HTR-8/SVneo (cell line): ENCODE measurements at regions not wholly inside any gene's neighbourhood (a gene's known extent, or its start where the extent isn't known, plus 50 kb on each side); places are given as distances from the start of the nearest gene placed in this dataset.
A peak's percentile ranks its signal among the peaks of the same experiment; 100 is the strongest.
"Not testable (repeated sequence)": the region's sequence is repeated elsewhere in the genome, so short reads cannot be mapped to it uniquely, and the experiment has no call there.

ENCODE experiments used
- DNase-seq: peaks from one replicate; pipeline ENCODE4 v3.0.0; 2011; ENCODE audit warnings: low spot score, mixed read lengths; ENCODE audit not compliant: insufficient read length
- FAIRE-seq: peaks from 2 replicates; lab custom pipeline; 2011; peaks lifted over from hg19 to GRCh38; lab: Jason Lieb, UNC

DNA sequence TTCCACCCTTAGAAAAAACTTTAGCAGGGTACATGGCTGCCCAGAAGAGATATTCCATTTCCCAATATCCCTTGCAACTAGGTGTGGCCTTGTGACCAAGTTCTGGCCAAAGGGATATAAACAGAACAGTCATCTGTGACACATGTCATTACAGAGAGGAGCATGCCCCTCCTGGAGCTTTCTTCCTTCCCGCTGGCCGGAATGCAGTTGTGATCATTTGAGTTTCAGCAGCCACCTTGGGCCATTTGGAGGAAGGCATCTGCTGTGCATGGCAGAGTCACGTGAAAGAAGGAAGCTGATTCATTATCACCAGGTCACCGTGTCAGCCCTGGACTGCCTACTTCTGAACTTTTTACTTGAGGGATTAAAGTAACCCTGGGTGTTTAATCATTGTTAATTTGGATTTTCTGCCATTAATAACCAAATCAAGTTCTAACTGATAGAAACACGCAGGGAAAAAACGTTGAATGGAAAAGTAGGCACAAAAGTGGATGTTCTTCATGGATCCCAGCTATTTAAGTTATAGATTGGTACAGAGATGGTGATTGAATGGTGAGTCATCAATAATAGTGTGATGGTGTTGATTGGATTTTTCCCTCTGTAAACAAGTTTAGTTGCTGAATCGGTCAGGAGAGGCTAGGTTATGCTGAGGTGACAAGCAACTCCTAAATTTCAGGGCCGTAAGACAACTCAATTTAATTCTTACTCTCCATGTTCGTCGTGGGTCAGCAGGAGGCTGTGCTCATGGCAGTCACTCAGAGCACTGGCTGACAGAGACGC lies 80.7 kb upstream of the CCDC167 start:
- FAIRE-seq (no peak), DNase-seq (no peak)

DNA sequence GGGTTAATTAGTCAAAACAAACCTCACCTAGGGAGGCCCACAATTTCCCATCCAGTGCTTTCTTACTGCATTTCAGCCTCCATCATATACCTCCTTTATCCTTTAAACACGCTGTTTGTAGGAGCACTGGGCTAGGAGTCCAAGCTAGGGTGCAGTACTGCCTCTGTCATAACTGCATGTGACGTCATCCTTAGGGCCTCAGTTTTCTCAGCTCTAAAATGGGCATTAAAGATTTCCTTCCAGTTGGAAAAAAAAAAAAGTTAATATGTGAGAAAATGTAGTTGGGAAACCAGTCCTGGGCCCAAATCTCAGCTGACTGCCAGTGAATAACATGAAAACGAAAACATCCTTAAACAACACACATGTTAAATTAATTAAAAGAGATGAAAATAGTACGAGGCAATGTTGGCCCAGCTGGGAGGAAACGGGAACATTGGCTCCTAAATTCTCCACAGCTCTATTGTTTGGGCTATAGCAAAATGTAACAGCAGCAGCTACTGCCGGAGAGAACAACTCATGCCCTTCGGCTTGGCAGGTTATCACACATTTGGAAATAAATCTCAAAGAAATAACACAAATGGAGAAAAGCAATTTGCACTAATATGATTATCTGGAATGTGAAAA lies 79.9 kb upstream of the CCDC167 start:
- DNase-seq (no peak), FAIRE-seq (no peak)

DNA sequence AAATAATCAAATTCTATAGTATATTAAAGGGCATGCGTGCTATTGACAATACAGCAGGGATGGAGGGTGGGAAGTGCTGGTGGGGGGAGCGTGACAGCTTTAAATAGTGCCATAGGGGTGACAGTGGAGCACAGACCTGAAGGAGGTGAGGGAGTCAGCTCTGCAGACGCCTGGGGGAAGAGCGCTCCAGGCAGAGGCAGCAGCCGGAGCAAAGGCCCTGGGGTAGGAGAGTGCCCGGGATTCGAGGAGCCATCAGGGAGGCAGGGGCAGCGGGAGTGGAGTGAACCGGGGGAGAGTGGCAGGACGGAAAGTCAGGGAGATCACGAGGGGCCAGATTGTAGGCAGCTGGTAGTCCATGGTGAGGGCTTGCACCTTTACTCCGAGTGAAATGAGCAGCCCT lies 78.4 kb upstream of the CCDC167 start:
- no peak for DNase-seq
- FAIRE-seq = no peak

DNA sequence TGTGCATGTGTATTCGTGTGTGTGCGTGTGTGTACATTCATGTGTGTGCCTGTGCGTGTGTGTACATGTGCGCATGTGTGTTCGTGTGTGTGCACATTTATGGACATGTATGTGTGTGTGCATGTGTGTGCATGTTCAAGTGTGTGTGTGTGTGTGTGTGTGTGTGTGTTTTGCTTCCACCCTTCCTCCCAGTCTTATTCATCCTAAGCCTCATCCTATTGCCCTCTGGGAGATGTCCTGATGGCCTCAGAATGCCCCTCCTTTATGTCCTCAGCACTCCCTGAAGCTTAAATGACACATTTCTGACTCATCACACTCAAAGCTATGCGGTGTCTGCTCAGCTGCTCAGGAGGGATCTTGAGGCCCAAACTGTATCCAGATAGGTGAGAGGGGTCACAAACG lies 76.6 kb upstream of the CCDC167 start:
- FAIRE-seq = peak; percentile 98
- DNase-seq = peak; percentile 83

DNA sequence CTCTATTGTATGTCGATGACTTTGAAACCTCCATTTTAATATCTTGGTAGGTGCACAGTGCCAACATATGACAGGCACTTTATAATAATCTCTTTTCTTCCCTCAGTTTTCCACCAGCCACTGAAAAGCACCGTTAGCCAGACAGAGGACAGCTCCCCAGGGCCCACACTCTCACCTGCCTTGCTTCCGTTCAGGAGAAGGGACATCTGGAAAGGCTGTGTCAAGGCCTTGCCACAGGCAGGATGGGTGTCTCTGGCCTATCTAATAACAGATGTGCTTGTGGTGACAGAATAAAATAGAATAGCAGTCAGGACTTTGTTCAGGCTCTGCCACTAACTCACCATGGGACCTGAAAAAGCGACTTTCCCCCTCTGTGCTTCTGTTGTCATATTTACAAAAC lies 75.5 kb upstream of the CCDC167 start:
- FAIRE-seq (no peak), DNase-seq (no peak)

DNA sequence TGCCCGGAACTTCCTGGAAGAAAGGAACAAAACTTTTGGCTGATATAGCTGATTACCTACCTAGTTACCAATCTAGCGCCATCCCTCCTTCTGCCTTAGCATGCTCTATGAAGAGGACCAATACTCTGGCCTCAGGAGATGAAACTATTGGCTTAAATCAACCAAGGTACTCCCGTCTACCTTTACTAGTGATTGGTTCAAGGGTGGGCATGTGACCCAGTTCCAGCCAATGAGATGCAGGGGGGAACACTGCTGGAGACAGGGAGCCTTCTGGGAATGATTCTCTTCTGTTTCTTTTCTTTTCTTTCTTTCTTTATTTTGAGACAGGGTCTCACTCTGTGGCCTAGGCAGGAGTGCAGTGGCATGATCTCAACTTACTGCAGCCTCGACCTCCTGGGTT lies 72.6 kb upstream of the CCDC167 start:
- no peak for DNase-seq
- FAIRE-seq = no peak

DNA sequence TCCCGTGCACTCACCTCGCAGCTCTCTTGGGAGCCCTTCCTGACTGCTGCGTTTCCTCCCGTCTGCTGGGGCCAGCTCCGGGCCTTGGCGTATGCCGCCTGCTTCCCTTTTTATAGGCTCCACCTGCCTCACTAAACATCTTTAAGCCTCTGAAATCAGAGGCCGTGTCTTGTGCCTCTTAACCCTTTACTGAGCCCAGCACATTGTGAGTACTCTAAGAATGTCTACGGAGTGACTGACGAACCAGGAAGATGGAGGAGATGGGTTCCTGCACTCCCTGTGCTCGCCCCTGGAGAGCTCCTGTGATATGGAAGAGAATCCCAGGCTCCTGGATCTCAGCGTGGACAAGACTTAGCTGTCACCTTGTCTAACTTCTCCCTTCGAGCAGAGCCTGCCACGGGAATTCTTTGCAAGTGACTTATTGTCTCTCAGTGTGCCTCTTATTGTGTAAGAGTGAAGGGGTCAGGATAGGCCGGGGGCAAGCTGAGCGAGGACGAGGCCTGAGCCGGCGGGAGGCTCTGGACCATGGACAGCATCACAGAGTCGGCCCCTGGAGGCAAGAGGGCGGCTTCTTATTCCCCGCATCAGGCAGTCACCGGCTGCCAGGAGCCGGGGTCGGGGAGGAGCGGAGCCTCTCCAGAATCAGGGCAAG lies 70.9 kb upstream of the CCDC167 start:
- DNase-seq = no peak
- FAIRE-seq = no peak

DNA sequence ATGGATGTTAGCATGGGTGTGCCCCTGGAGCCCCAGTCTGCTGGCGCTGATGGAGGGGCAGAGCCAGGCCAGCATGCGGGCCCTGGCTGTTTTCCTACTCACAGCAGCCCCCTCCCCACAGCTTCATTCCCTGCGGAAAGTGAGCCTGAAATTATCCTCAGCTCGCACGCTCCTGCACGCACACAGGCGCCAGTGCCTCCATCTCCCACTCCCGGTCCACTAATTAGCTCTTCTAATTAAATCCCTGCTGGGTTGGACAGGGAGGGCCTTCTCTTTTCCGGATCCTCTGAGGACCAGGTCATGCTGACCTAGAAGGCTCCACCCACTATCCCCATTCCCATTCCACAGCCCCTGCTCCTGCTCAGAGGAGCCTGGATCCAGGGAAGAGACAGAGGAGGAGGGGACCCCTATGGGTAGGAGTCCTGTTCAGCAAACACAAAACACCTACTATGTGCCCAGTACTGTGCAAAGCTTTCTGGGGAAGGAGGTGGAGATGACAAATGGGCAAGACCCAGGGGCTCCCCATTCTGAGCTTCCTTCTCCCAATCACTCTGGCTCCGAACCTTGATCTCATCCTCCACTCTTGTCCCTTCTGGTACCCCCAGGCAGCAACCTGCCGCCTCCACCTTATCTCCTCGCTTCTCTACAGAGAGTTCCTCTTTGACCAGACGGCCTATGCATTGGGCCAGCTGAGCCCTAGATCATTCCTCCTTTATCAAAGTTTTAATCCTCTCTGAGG lies 70.2 kb upstream of the CCDC167 start:
- DNase-seq = no peak
- no peak for FAIRE-seq

DNA sequence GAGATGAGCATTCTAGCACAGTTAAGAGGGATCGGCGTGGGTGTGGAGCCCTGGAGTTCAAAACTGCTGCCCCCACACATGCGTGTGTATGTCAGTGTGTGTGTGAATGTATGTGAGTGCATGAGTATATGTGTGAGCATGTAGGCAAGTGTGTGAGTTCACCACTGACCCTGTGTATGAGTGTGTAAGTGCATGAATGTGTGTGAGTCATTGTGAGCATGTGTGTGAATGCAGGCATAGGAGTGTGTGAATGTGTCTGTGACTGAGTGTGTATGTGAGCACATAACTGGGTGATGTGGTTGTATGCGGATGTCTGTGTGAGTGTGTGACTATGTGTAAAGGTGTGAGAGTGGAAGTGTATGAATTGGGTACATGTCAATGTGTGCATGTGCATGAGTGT lies 69.6 kb upstream of the CCDC167 start:
- FAIRE-seq = peak; percentile 96
- DNase-seq = no peak

DNA sequence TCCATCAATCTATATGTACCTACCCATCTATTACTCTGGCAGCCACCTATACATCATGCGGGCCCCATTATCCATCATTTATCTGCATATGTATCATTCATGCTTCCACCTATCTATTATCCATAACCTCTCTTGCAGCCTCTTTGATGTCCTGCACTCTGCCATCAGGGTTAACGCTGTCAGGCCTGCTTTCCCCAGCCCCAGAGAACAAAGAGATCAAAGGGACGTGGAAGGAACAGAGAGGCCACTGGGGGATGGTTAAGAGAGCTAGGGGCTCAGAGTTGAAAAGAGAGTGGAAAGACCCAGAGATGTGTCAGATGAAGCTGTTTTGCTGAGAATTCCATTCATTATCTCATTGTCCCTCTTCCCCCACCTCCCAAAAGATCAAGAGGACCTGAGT lies 67.3 kb upstream of the CCDC167 start:
- FAIRE-seq = no peak
- DNase-seq = no peak

DNA sequence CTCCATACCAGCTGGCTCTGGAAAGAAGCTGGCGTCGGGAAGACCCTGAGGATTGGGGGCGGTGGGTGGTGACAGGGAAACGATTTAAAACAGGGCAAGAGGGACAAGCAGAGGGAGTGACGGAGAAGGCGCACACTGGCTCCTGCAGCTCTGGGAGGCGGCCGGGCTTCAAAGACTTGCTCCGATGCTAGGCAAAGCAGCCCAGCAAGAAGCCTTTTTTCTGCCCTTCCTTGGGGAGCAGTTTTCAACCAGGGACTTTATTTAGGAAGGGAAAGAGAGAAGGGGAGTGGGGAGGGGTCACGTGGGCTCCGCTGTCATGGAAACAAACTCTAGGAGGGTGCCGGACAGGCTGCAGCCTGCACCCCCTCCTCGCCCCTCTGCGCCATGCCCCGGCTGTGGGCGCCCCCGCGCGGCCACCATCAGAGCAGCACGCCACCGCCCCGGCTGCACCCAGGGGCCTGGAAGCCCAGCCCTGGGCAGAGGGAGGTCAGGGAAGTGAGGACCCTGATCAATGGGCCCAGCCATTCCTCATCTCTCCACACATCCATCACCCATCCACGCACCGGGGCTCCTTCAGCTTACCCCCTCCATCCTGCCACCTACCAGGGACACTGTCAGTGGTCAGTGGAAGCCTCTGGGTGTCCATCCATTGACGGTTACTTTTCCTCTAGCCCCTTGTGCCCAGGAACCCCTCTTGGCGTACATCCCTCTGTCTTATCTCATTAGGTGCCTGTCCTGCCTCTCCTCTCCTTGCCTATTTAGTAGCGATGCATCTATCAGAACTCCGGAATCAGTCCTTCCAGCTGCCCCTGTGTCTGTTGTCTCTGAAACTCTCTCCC lies 66.6 kb upstream of the CCDC167 start:
- FAIRE-seq (peak; percentile 60), DNase-seq (peak; percentile 84)

DNA sequence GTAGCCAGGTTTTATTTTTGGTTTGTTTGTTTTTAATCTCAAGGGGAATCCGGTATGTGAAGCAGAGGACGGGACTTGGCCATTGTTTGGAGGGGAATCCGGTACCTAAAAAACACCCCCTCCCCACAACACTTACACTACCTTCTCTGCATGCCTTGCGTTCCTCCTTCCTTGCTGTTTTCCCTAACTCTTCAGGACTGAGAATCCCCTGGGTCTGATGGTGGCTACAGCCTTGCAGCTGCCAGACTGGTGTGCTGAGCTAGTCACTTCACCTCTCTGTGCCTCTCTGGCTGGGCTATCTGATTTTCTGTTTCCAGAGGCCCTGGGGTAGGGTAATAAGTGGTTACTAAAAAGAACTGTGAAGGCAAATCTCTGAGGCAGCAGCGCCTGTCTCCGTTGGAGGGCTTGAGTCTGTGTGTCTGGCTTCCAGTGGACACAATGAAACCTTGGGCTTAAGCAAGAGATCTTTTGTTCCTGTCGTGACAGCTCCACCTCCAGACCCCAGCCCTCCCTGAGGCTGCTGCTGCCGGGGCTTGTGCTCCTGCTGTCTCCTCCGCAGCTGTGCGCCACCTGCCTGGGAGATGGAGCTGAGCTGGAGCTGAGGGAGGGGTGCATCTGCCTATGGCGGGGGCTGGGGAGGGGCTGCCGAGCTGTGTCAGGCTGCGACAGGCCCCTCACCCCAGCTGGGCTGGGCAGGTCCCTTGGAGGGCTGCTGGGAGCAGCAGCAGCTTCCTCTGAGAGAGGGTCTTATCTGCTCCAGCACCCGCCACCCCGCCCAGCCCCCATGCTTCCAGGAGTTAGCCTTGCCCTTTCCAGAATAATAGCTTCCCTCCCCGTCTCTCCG lies 65.8 kb upstream of the CCDC167 start:
- DNase-seq (peak; percentile 37), FAIRE-seq (peak; percentile 13)

DNA sequence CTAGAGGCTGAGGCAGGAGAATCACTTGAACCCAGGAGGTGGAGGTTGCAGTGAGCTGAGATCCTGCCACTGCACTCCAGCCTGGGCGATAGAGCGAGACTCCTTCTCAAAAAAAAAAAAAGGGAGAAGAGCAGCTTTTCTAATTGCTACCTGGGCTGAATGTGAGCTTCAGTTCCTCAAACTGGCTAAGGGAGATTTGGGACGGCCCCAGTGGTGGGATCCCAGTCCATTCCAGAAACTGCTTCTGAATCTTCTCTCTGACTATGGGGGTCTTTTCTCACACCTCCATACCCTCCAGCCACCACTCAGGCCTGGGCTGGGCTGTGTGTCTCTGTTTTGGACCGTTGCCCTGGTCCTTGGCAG lies 63.2 kb upstream of the CCDC167 start:
- DNase-seq, FAIRE-seq: not testable (repeated sequence)

DNA sequence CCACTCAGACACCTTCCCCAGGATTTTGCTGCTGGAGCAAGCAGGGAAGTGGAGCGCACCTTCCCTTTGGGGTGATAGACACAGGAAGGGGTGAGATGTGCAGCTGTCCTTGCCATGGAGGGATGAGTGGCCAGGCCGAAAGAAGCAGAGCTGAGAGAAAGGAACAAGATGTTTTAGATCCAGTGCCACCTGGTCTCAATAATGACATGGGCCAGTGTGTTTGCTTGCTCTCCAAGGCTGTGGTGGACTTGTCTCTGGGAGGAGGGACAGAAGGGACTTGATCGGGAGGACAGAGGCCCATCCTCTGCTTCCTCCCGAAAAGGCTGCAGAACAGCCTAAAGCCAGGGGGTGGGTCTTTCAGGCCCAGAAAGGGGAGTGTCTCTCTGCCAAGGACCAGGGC lies 61.7 kb upstream of the CCDC167 start:
- no peak for DNase-seq
- FAIRE-seq = peak; percentile 81

DNA sequence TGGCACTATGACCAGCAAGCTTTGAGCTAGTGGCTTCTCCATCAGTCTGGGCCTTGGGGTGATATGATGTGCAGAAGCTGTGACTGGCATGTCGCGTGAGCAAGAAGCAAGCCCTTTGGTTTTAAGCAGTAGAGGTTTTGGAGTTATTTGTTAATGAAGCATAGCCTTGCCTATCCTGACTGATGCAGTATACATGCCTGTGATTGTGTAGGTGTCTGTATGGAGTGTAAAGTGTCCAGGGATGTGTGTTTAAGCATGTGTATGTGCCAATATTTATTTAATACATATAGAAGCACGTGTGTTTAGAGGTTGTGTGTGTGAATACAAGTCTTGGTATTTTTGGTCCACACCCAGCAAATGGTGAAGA lies 61.0 kb upstream of the CCDC167 start:
- FAIRE-seq = no peak
- no peak for DNase-seq

DNA sequence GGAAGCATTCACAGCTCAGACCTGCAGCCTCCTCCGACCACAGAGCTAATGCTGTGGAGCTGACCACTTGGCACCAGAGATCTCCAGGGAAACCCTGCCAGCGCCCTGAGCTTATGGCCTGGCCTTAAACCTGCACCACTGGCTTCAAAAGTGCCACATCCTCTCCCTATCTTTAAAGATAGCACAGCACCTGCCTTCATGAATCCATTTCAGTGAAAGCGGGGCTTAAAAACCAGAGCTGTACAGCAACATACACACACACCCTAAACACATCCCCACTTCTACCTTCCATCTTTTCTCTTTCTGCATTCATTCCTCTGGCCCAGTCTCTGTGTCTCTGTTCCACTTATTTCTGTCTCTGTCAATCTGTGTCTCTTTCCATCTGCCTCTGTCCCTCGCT lies 59.8 kb upstream of the CCDC167 start:
- FAIRE-seq (no peak), DNase-seq (no peak)

DNA sequence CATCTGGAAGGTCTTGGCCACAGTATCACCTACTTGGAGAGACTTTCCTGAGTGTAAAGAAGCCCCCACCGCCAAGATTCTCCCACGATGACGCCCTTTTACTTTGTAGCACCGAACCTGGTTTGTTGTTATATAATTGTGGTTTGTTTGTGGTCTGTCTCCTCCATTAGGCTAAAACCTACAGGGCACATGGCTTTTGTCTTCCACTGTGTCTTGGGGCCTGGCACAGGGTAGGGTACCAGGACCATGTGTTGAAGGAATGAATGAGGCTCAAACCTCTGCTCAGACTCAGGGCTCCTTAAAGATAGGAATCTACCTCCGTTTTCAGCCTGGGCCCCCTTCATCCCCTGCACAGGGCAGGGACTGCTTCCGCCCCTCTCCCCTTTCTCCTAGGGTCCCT lies 59.4 kb upstream of the CCDC167 start:
- FAIRE-seq (no peak), DNase-seq (no peak)

DNA sequence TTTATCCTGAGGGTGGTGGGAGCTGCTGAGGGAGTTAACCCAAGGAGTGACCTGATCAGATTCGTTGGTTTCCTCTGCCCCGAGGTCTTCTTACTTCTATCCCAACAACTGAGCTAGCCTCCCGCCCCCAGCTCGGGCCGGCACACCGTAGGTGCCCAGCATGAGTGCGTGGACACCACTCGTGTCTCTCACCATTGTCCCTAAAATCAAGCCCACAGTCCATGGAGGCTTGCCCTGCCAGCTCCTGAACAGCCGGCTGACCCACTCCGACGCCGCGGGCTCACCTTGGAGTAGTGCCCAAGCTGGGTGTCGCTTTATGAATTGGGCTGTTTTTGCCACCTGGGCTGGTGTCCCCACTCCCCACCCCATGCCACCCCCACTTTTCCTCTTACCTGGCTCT lies 59.0 kb upstream of the CCDC167 start:
- no peak for FAIRE-seq
- no peak for DNase-seq

DNA sequence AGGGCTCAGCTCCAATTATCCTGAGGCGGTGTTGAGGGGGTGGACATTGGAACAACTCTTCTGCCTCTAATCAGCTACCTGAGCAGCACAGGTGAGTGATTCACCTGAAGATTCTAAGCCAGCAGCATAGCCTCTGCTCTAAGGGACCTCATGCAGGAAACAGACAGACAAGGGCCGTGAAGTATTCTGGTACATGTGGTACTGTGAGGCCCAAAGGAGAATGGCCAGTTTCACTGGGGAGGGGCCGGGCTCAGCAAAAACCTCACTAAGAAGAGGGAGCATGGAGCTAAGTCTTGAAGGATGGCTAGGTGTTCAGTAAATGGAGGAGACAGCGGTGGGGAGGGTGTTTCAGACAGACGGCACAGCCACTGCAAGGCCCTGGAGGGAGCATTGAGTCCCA lies 58.5 kb upstream of the CCDC167 start:
- no peak for FAIRE-seq
- no peak for DNase-seq
